Liver (tissue), 8 donors: ENCODE measurements at regions not wholly inside any gene's neighbourhood (a gene's known extent, or its start where the extent isn't known, plus 50 kb on each side); places are given as distances from the start of the nearest gene placed in this dataset.

Experiments used
- DNase-seq: peaks from one replicate; pipeline ENCODE4 v3.0.0-alpha.2; 2017; ENCODE audit warnings: low spot score
- H3K27ac ChIP-seq, 2 donors: one replicate each; pipeline ENCODE4 v1.7.0; 2013; ENCODE audit warnings: inconsistent platforms in 2 of 2, low read length in 2 of 2, control low read depth in 1 of 2, low read depth in 1 of 2, mild to moderate bottlenecking in 1 of 2
- H3K27me3 ChIP-seq, 4 donors: one replicate each; pipeline versions ENCODE4 v1.6.1 to v1.7.0; 2013; ENCODE audit warnings: low read length in 3 of 4, inconsistent platforms in 1 of 4, mild to moderate bottlenecking in 1 of 4, moderate library complexity in 1 of 4; ENCODE audit not compliant: control insufficient read depth in 4 of 4, insufficient read depth in 4 of 4
- H3K36me3 ChIP-seq, 4 donors: one replicate each; pipeline versions ENCODE4 v1.6.1 to v1.7.0; 2013; ENCODE audit warnings: low read length in 3 of 4, mild to moderate bottlenecking in 3 of 4, low read depth in 1 of 4, moderate library complexity in 1 of 4; ENCODE audit not compliant: control insufficient read depth in 4 of 4, insufficient read depth in 3 of 4
- H3K4me1 ChIP-seq, 4 donors: one replicate each; pipeline versions ENCODE4 v1.6.1 to v1.7.0; 2013; ENCODE audit warnings: low read length in 3 of 4, mild to moderate bottlenecking in 3 of 4, moderate library complexity in 1 of 4; ENCODE audit not compliant: control insufficient read depth in 4 of 4, insufficient read depth in 4 of 4
- H3K4me3 ChIP-seq, 3 donors: one replicate each; pipeline versions ENCODE4 v1.6.1 to v1.7.0; 2013; ENCODE audit warnings: low read length in 3 of 3, control low read depth in 1 of 3, low read depth in 1 of 3, mild to moderate bottlenecking in 1 of 3
- H3K9ac ChIP-seq, 2 donors: one replicate each; pipeline ENCODE4 v1.7.0; 2013; ENCODE audit warnings: low read length in 2 of 2, mild to moderate bottlenecking in 2 of 2, moderate library complexity in 2 of 2, control low read depth in 1 of 2, low read depth in 1 of 2
- H3K9me3 ChIP-seq, 4 donors: one replicate each; pipeline versions ENCODE4 v1.6.1 to v1.7.0; 2013; ENCODE audit warnings: low read length in 3 of 4; ENCODE audit not compliant: control insufficient read depth in 4 of 4
- ATF3 ChIP-seq: IDR thresholded peaks from 2 replicates; pipeline ENCODE4 v1.6.1; 2016; ENCODE audit warnings: antibody characterized with exemption
- CTCF ChIP-seq: fragments of 150-350 bp; IDR thresholded peaks from 2 replicates; pipeline ENCODE4 v1.5.1; 2017; ENCODE audit warnings: improper control_type of control experiment, low read depth, low read length; ENCODE audit not compliant: missing input control
- EGR1 ChIP-seq, 2 donors: IDR thresholded peaks; 2 replicates each; pipeline ENCODE4 v1.6.1; 2016 to 2018; ENCODE audit warnings: antibody characterized with exemption in 2 of 2, low read depth in 2 of 2
- FOXA1 ChIP-seq: IDR thresholded peaks from 2 replicates; pipeline ENCODE4 v1.6.1; 2016; ENCODE audit warnings: antibody characterized with exemption
- FOXA2 ChIP-seq: IDR thresholded peaks from 2 replicates; pipeline ENCODE4 v1.6.1; 2016; ENCODE audit warnings: antibody characterized with exemption
- GABPA ChIP-seq, 2 donors: IDR thresholded peaks in 1 of 2; conservative IDR thresholded peaks in 1 of 2; 2 replicates each; pipeline ENCODE4 v1.6.1; 2016; ENCODE audit warnings: antibody characterized with exemption in 2 of 2, mild to moderate bottlenecking in 1 of 2, moderate library complexity in 1 of 2
- HNF4A ChIP-seq, 2 donors: conservative IDR thresholded peaks; 2 replicates each; pipeline ENCODE4 v1.6.1; 2016; ENCODE audit warnings: antibody characterized with exemption in 2 of 2, mild to moderate bottlenecking in 2 of 2
- HNF4G ChIP-seq: IDR thresholded peaks from 2 replicates; pipeline ENCODE4 v1.6.1; 2016; ENCODE audit warnings: antibody characterized with exemption
- JUND ChIP-seq, 2 donors: IDR thresholded peaks; 2 replicates each; pipeline ENCODE4 v1.6.1; 2016; ENCODE audit warnings: antibody characterized with exemption in 2 of 2
- MAX ChIP-seq: IDR thresholded peaks from 2 replicates; pipeline ENCODE4 v1.6.1; 2016; ENCODE audit warnings: antibody characterized with exemption
- NR2F2 ChIP-seq: IDR thresholded peaks from 2 replicates; pipeline ENCODE4 v1.6.1; 2016; ENCODE audit warnings: antibody characterized with exemption
- RAD21 ChIP-seq, 2 donors: IDR thresholded peaks; 2 replicates each; pipeline ENCODE4 v1.6.1; 2016; ENCODE audit warnings: antibody characterized with exemption in 2 of 2, mild to moderate bottlenecking in 2 of 2
- REST ChIP-seq: IDR thresholded peaks from 2 replicates; pipeline ENCODE4 v1.6.1; 2016; ENCODE audit warnings: antibody characterized with exemption, mild to moderate bottlenecking
- RXRA ChIP-seq, 2 donors: IDR thresholded peaks; 2 replicates each; pipeline ENCODE4 v1.6.1; 2017 to 2018; ENCODE audit warnings: antibody characterized with exemption in 2 of 2, mild to moderate bottlenecking in 1 of 2
- SP1 ChIP-seq: IDR thresholded peaks from 2 replicates; pipeline ENCODE4 v1.6.1; 2018; ENCODE audit warnings: antibody characterized with exemption, mild to moderate bottlenecking
- TAF1 ChIP-seq: conservative IDR thresholded peaks from 2 replicates; pipeline ENCODE4 v1.6.1; 2016; ENCODE audit warnings: antibody characterized with exemption, mild to moderate bottlenecking
- YY1 ChIP-seq: IDR thresholded peaks from 2 replicates; pipeline ENCODE4 v1.6.1; 2016; ENCODE audit warnings: antibody characterized with exemption, mild to moderate bottlenecking
- ZBTB33 ChIP-seq: IDR thresholded peaks from 2 replicates; pipeline ENCODE4 v1.6.1; 2016; ENCODE audit warnings: antibody characterized with exemption
- WGBS: extraction: QIAGEN DNeasy Blood & Tissue Kit; methylation state at CpG from one replicate; pipeline ENCODE4 v1.1.7; 2013; 5-methylcytosine and 5-hydroxymethylcytosine counted together
- donor health status: healthy.
- donor health status: healthy.
- donor health status: healthy.
- donor health status: healthy.
- donor health status: healthy.

GRCh38 chr12:126218697-126219096 is 1153.5 kb downstream of the AACS start (continued):
- TF ChIP-seq GABPA (IDR thresholded peaks at IDR 0.05 in 1 of 2, conservative IDR thresholded peaks at IDR 0.05 in 1 of 2), result no peak
- no peak for TF ChIP-seq SP1
- no peak for TF ChIP-seq RAD21 (IDR thresholded peaks at IDR 0.05)
- no peak for TF ChIP-seq ZBTB33
- no peak for TF ChIP-seq HNF4G
- TF ChIP-seq RXRA (IDR thresholded peaks at IDR 0.05), result no peak

GRCh38 chr12:126219139-126219538 is 1153.9 kb downstream of the AACS start:
- TF ChIP-seq ZBTB33 (no peak), NR2F2 (no peak), EGR1 (IDR thresholded peaks at IDR 0.05; ENCODE audit: low read depth in 2 of 2) (no peak), SP1 (no peak), HNF4A (conservative IDR thresholded peaks at IDR 0.05) (no peak), ATF3 (no peak), REST (no peak), MAX (no peak), GABPA (IDR thresholded peaks at IDR 0.05 in 1 of 2, conservative IDR thresholded peaks at IDR 0.05 in 1 of 2) (no peak), FOXA2 (no peak), RAD21 (IDR thresholded peaks at IDR 0.05) (no peak), TAF1 (no peak), HNF4G (no peak), RXRA (IDR thresholded peaks at IDR 0.05) (no peak), JUND (IDR thresholded peaks at IDR 0.05) (no peak), FOXA1 (no peak), CTCF (no peak), YY1 (no peak)
- H3K27me3 ChIP-seq, result peaks cover 0 to 3% (median 0%) of the 10 kb centered on the region in 4 donors
- no peak for DNase-seq

More at GRCh38 chr12:126219139-126219538, 1153.9 kb downstream of the AACS start:
- Histone ChIP-seq H3K27ac (no peak overlapping the region), H3K4me1 (no peaks in the 10 kb centered on the region), H3K36me3 (no peaks in the 10 kb centered on the region), H3K9me3 (no peaks in the 10 kb centered on the region), H3K9ac (no peak overlapping the region), H3K4me3 (no peak overlapping the region)
- 75% methylated on average over 2 of the region's 2 CpGs for WGBS
